ENCODE measurements at regions not wholly inside any gene's neighbourhood (a gene's known extent, or its start where the extent isn't known, plus 50 kb on each side); places are given as distances from the start of the nearest gene placed in this dataset.

DNA sequence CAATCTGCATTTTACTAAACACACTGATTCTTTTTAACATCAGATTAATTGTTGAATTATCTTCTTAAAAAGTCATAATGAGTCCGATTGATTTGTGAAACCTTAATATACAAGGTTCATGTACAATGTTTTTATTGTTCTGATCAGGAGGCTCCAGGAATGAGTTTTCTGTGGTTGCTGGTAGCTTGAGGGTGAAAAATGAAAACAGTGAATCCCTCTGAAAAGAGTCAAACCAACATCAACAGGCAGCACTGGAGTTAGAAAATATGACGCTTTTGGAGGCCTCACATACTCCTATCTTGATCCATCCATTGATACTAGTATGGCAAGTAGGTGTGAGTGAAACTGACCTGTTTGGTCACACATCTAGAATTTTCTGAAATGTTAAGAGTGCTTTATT lies 216.3 kb upstream of the ETAA1 start:
- TF ChIP-seq, protein P1, sequence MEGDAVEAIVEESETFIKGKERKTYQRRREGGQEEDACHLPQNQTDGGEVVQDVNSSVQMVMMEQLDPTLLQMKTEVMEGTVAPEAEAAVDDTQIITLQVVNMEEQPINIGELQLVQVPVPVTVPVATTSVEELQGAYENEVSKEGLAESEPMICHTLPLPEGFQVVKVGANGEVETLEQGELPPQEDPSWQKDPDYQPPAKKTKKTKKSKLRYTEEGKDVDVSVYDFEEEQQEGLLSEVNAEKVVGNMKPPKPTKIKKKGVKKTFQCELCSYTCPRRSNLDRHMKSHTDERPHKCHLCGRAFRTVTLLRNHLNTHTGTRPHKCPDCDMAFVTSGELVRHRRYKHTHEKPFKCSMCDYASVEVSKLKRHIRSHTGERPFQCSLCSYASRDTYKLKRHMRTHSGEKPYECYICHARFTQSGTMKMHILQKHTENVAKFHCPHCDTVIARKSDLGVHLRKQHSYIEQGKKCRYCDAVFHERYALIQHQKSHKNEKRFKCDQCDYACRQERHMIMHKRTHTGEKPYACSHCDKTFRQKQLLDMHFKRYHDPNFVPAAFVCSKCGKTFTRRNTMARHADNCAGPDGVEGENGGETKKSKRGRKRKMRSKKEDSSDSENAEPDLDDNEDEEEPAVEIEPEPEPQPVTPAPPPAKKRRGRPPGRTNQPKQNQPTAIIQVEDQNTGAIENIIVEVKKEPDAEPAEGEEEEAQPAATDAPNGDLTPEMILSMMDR (conservative IDR thresholded peaks at IDR 0.05): no peak
- TF ChIP-seq EZH2 (IDR thresholded peaks at IDR 0.05; ENCODE audit: low read depth): no peak
- intact Hi-C loops (cut with micrococcal nuclease; ENCODE audit: unreplicated experiment): no loop called here
- no peaks in the 10 kb centered on the region for H3K9me2 ChIP-seq (ENCODE audit: insufficient read depth)
- H3K27me3 ChIP-seq (ENCODE audit: insufficient read depth, low read depth): no peaks in the 10 kb centered on the region
- no peaks in the 10 kb centered on the region for H3K9me3 ChIP-seq (ENCODE audit: insufficient read depth, low read depth)
- CTCF ChIA-PET: no interaction called here
- H3K4me1 ChIP-seq (replicated peaks; ENCODE audit: insufficient read depth): no peaks in the 10 kb centered on the region
- POLR2A ChIA-PET (ENCODE audit: unreplicated experiment): no interaction called here
- no peak overlapping the region for H2AFZ ChIP-seq
- no TSS peak for BruUV-seq (replicated peaks)
- H3K27ac ChIP-seq: no peak overlapping the region
- no peaks in the 10 kb centered on the region for H3K36me3 ChIP-seq (ENCODE audit: low read depth)
- no peak overlapping the region for H3K4me3 ChIP-seq
- H3K4me2 ChIP-seq: no peak overlapping the region
- DNase-seq: no peak
- no peaks in the 10 kb centered on the region for H3K79me2 ChIP-seq (ENCODE audit: low read depth)
- no peaks in the 10 kb centered on the region for H3F3A ChIP-seq (ENCODE audit: insufficient read depth, low read depth)
- no peaks in the 10 kb centered on the region for H4K20me1 ChIP-seq (ENCODE audit: insufficient read depth)

DNA sequence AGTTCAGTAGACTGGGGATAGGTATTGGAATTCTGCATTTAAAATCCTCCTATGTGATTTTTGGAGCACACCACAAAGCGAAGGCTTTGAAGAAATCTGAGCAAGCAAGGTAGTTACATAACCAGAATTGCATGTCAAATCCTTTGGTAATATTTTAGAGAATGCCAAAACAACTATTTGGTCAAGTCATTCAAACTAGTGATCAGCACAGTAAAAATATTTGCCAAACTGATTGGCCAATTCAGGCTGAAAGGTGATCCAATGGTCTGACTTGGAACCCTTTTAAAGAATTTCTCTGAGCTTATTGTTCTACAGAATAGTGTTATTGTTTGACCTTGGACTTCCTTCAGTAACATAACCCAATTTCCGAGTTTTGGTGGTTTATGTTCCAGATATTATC lies 214.2 kb upstream of the ETAA1 start:
- H3K4me2 ChIP-seq: no peak overlapping the region
- H3K79me2 ChIP-seq (ENCODE audit: low read depth): no peaks in the 10 kb centered on the region
- DNase-seq: no peak
- no peaks in the 10 kb centered on the region for H3F3A ChIP-seq (ENCODE audit: insufficient read depth, low read depth)
- intact Hi-C loops (cut with micrococcal nuclease; ENCODE audit: unreplicated experiment): no loop called here
- no peaks in the 10 kb centered on the region for H3K27me3 ChIP-seq (ENCODE audit: insufficient read depth, low read depth)
- BruUV-seq (replicated peaks): no TSS peak
- ChIA-PET POLR2A (ENCODE audit: unreplicated experiment) (no interaction called here), CTCF (no interaction called here)
- H3K27ac ChIP-seq: no peak overlapping the region
- H3K9me2 ChIP-seq (ENCODE audit: insufficient read depth): no peaks in the 10 kb centered on the region
- no peaks in the 10 kb centered on the region for H3K4me1 ChIP-seq (replicated peaks; ENCODE audit: insufficient read depth)
- H3K9me3 ChIP-seq (ENCODE audit: insufficient read depth, low read depth): no peaks in the 10 kb centered on the region
- no peaks in the 10 kb centered on the region for H3K36me3 ChIP-seq (ENCODE audit: low read depth)
- no peak overlapping the region for H3K4me3 ChIP-seq
- no peaks in the 10 kb centered on the region for H4K20me1 ChIP-seq (ENCODE audit: insufficient read depth)
- TF ChIP-seq, protein P1 (conservative IDR thresholded peaks at IDR 0.05): no peak
- TF ChIP-seq EZH2 (IDR thresholded peaks at IDR 0.05; ENCODE audit: low read depth): no peak
- H2AFZ ChIP-seq: no peak overlapping the region

DNA sequence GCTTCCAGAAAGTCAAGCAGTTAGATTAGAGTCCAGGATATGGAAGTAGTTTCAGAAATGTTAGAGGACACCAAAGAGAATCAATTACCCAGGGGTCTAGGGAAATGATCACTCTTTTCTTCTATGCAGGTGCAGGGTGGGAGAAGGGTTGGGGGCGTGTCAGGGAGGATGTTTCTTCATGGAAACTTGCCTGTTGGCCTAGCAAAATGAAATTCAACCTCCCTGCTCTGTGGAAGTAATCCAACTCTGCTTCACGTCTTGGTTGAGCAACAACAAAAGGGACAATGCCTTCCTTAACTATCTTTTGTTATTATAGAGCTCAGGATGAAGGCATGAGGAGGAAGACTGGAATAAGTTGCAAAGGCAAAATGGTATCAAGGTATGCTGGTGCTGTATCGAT lies 210.8 kb upstream of the ETAA1 start:
- Histone ChIP-seq H3K4me2 (no peak overlapping the region), H3K9me3 (ENCODE audit: insufficient read depth, low read depth) (no peaks in the 10 kb centered on the region), H3K27ac (no peak overlapping the region), H3K9me2 (ENCODE audit: insufficient read depth) (no peaks in the 10 kb centered on the region), H3K36me3 (ENCODE audit: low read depth) (no peaks in the 10 kb centered on the region), H3F3A (ENCODE audit: insufficient read depth, low read depth) (no peaks in the 10 kb centered on the region), H3K4me1 (replicated peaks; ENCODE audit: insufficient read depth) (no peaks in the 10 kb centered on the region), H2AFZ (no peak overlapping the region), H3K27me3 (ENCODE audit: insufficient read depth, low read depth) (no peaks in the 10 kb centered on the region), H3K4me3 (no peak overlapping the region), H4K20me1 (ENCODE audit: insufficient read depth) (no peaks in the 10 kb centered on the region), H3K79me2 (ENCODE audit: low read depth) (no peaks in the 10 kb centered on the region)
- no TSS peak for BruUV-seq (replicated peaks)
- POLR2A ChIA-PET (ENCODE audit: unreplicated experiment): no interaction called here
- TF ChIP-seq, protein P1 (conservative IDR thresholded peaks at IDR 0.05): no peak
- no peak for TF ChIP-seq EZH2 (IDR thresholded peaks at IDR 0.05; ENCODE audit: low read depth)
- CTCF ChIA-PET: no interaction called here
- DNase-seq: no peak
- intact Hi-C loops (cut with micrococcal nuclease; ENCODE audit: unreplicated experiment): no loop called here
